ENCODE measurements at regions not wholly inside any gene's neighbourhood (a gene's known extent, or its start where the extent isn't known, plus 50 kb on each side); places are given as distances from the start of the nearest gene placed in this dataset.

DNA sequence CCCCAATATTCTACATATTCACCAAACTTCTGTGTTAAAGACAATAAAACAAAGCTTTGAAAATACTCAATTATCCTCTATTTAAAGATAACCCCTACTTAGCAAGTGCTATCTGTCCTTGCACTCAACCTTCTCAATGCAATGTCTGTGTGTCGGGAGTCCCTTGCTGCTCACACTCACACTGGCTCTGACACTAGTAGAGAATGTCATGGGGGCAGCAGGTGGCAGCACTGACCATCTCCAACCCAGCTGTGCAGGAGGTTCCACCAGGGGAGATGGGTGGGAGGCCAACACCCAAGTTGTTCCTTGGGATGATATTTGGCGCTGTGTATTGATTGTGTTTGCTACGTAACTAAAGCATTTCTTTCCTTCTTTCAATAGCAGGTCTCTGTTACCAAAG, 59.4 kb upstream of the SIMC1 start:
- Histone ChIP-seq H3K36me3 (no peaks in the 10 kb centered on the region), H3K4me3 (no peak overlapping the region), H3K27ac (no peak overlapping the region), H3K27me3 (peaks cover 70% of the 10 kb centered on the region), H3K4me1 (no peaks in the 10 kb centered on the region), H3K9me3 (no peaks in the 10 kb centered on the region)
- DNase-seq (ENCODE audit: low spot score in 2 of 2), result no peak
- TF ChIP-seq, protein P1, sequence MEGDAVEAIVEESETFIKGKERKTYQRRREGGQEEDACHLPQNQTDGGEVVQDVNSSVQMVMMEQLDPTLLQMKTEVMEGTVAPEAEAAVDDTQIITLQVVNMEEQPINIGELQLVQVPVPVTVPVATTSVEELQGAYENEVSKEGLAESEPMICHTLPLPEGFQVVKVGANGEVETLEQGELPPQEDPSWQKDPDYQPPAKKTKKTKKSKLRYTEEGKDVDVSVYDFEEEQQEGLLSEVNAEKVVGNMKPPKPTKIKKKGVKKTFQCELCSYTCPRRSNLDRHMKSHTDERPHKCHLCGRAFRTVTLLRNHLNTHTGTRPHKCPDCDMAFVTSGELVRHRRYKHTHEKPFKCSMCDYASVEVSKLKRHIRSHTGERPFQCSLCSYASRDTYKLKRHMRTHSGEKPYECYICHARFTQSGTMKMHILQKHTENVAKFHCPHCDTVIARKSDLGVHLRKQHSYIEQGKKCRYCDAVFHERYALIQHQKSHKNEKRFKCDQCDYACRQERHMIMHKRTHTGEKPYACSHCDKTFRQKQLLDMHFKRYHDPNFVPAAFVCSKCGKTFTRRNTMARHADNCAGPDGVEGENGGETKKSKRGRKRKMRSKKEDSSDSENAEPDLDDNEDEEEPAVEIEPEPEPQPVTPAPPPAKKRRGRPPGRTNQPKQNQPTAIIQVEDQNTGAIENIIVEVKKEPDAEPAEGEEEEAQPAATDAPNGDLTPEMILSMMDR (IDR thresholded peaks at IDR 0.05), result no peak
- no peak for TF ChIP-seq POLR2AphosphoS5 (IDR thresholded peaks at IDR 0.05)
- no peak for TF ChIP-seq POLR2A (IDR thresholded peaks at IDR 0.05)
- no peak for TF ChIP-seq EP300 (IDR thresholded peaks at IDR 0.05)
- WGBS, result 94% methylated on average over 3 of the region's 3 CpGs

DNA sequence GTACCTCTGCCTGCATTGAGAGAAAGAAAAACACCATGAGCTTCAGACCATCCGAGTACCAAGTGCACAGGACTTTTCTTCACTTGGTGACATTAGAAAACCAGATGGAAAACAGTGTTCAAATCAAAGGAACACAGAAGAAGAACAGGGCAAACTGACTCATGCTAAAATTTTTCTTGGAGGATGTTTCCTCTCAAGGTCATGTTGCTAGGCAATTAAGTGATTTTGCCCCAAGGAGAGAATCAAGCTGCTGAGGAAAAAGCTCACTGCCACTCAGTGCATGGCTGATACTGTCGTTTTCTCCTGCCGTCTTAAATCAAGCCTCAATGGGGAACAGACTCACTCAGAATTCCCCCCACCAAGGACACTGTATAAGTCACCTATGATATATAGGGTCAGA, 57.9 kb upstream of the SIMC1 start:
- WGBS, result 40% methylated on average over 3 of the region's 3 CpGs
- Histone ChIP-seq H3K27ac (no peak overlapping the region), H3K9me3 (no peaks in the 10 kb centered on the region), H3K36me3 (no peaks in the 10 kb centered on the region), H3K27me3 (peaks cover 61% of the 10 kb centered on the region), H3K4me3 (no peak overlapping the region), H3K4me1 (no peaks in the 10 kb centered on the region)
- DNase-seq (ENCODE audit: low spot score in 2 of 2), result no peak
- no peak for TF ChIP-seq EP300 (IDR thresholded peaks at IDR 0.05)

DNA sequence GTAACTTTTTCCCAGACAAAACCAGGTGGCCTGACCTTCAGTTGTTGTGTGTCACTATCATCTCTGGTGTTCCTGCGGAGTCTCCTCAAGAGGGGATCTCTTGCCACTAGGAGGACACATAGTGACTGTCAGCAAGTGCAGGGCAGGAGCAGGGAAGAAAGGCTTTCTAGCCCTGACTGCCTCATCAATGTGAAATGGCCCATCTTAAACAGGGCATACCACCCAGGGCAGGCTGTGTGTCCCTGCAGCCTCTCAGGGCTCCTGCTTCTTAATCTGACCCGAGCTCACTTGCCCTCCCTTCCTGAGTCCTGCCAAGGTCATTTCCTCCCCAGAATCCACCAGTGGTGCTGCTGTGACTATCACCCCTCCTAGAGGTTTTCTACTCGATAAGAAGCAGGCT, 57.4 kb upstream of the SIMC1 start:
- WGBS, result 39% methylated on average over 3 of the region's 3 CpGs
- Histone ChIP-seq H3K9me3 (no peaks in the 10 kb centered on the region), H3K4me3 (no peak overlapping the region), H3K4me1 (no peaks in the 10 kb centered on the region), H3K36me3 (no peaks in the 10 kb centered on the region), H3K27me3 (peaks cover 56% of the 10 kb centered on the region), H3K27ac (no peak overlapping the region)
- no peak for DNase-seq (ENCODE audit: low spot score in 2 of 2)
- TF ChIP-seq EP300 (IDR thresholded peaks at IDR 0.05) (no peak), POLR2A (IDR thresholded peaks at IDR 0.05) (no peak), POLR2AphosphoS5 (IDR thresholded peaks at IDR 0.05) (no peak)
- TF ChIP-seq, protein P1 (IDR thresholded peaks at IDR 0.05), result no peak

DNA sequence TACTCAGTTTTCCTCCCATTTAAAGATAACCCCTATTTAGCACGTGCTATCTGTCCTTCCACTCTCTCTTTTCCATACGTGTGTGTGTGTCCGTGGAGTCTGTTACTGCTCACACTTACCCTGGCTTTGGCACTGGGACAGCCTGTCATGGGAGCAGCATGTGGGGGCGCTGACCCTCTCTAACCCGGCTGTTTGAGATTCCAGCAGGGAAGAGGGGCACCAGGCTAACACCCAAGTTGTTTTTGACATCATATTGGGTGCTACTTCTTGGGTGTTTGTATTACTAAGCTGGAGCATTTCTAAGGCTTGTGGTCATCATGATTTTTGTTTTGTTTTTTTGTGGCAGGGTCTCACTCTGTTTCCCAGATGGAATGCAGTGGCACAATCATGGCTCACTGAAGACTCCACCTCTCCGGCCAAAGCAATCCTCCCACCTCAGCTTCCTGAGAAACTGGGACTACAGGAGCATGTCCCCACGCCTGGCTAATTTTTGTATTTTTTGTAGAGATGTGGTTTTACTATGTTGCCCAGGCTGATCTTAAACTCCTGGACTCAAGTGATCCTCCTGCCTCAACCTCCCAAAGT, 56.9 kb upstream of the SIMC1 start:
- no peaks in the 10 kb centered on the region for H3K4me1 ChIP-seq
- TF ChIP-seq EP300 (IDR thresholded peaks at IDR 0.05), result no peak
- TF ChIP-seq, protein P1 (IDR thresholded peaks at IDR 0.05), result no peak
- TF ChIP-seq POLR2A (IDR thresholded peaks at IDR 0.05), result no peak
- TF ChIP-seq POLR2AphosphoS5 (IDR thresholded peaks at IDR 0.05), result no peak
- 82% methylated on average over 7 of the region's 7 CpGs for WGBS

DNA sequence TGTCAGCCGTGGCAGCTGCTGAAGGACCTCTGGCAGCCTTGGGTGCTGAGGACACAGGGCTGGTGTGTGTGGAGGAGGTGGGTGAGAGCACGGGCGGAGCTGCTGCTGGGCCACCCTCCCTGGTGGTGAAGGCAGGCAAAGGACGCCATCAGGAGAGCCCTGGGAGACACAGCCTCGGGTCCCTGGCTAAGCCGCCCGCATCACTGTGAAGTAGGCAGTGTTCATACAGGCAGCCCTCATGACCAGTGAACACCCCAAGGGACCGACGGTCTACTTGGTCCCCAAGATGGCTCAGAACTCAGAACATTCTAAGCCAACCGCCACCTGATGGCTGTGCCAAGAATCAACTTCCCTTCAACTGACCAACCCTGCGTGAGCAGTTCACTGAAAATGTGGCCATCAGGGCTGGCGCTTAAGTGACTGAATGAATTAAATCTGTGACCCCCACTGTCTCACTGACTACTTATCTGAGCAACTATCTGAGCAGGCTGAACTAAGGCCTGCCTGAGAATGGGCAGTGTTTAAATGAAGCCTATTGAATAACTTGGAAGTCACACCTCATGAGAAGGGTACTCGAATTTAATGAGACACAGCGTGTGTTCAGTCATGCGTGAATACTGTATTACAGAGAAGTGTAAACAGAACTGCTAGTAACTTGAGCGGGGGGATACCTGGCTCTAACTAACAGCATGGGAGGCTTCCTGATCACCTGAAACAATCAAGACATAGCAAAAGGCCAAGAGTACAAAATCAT, 54.7 kb upstream of the SIMC1 start:
- H3K27me3 ChIP-seq, result peaks cover 37% of the 10 kb centered on the region
- no peaks in the 10 kb centered on the region for H3K9me3 ChIP-seq
- H3K27ac ChIP-seq, result no peak overlapping the region
- no peak for DNase-seq (ENCODE audit: low spot score in 2 of 2)
- H3K36me3 ChIP-seq, result no peaks in the 10 kb centered on the region
- no peak overlapping the region for H3K4me3 ChIP-seq
- 78% methylated on average over 16 of the region's 16 CpGs for WGBS
- H3K4me1 ChIP-seq, result no peaks in the 10 kb centered on the region
- TF ChIP-seq POLR2A (IDR thresholded peaks at IDR 0.05), result no peak
- no peak for TF ChIP-seq POLR2AphosphoS5 (IDR thresholded peaks at IDR 0.05)
- TF ChIP-seq, protein P1 (IDR thresholded peaks at IDR 0.05), result no peak
- TF ChIP-seq EP300 (IDR thresholded peaks at IDR 0.05), result no peak

More for the DNA sequence above, 56.9 kb upstream of the SIMC1 start:
- peaks cover 51% of the 10 kb centered on the region for H3K27me3 ChIP-seq
- no peak for DNase-seq (ENCODE audit: low spot score in 2 of 2)
- no peaks in the 10 kb centered on the region for H3K9me3 ChIP-seq
- no peak overlapping the region for H3K27ac ChIP-seq
- no peaks in the 10 kb centered on the region for H3K36me3 ChIP-seq
- no peak overlapping the region for H3K4me3 ChIP-seq

Data from suprapubic skin (tissue), 4 donors.